K562 (cell line): ENCODE measurements at regions not wholly inside any gene's neighbourhood (a gene's known extent, or its start where the extent isn't known, plus 50 kb on each side); places are given as distances from the start of the nearest gene placed in this dataset.

Experiments
- AFF1 ChIP-seq, 2 experiments: fragments of 450-650 bp; IDR thresholded peaks; 2 replicates each; pipeline ENCODE4 v1.6.1; 2018; ENCODE audit warnings: mild to moderate bottlenecking in 2 of 2, low read depth in 1 of 2; ENCODE audit not compliant: partially characterized antibody in 2 of 2
- ETS2 ChIP-seq: IDR thresholded peaks from 2 replicates; pipeline ENCODE4 v1.6.1; 2016; ENCODE audit warnings: borderline replicate concordance, missing genetic modification characterization, mild to moderate bottlenecking, moderate library complexity, missing compliant biosample characterization; ENCODE audit not compliant: poor library complexity, severe bottlenecking
- FOXP4 ChIP-seq: sonication (generic); formaldehyde crosslinking; IDR thresholded peaks from 2 replicates; pipeline ENCODE4 v1.8.0; 2022; ENCODE audit warnings: mild to moderate bottlenecking, missing genetic modification reagents, borderline replicate concordance
- GTF2A2 ChIP-seq: IDR thresholded peaks from 2 replicates; pipeline ENCODE4 v1.6.1; 2016; ENCODE audit warnings: mild to moderate bottlenecking, missing genetic modification characterization, missing compliant biosample characterization
- KDM4B ChIP-seq, 2 experiments: fragments of 450-650 bp in 1 of 2; sonication (generic) in 1 of 2; IDR thresholded peaks; 2 replicates each; pipeline ENCODE4 v1.6.1; 2016 to 2017; ENCODE audit warnings: borderline replicate concordance in 2 of 2, antibody characterized with exemption in 1 of 2, low read depth in 1 of 2, mild to moderate bottlenecking in 1 of 2
- NFIX ChIP-seq: fragments of 250-450 bp; sonication (Bioruptor Pico); IDR thresholded peaks from 2 replicates; pipeline ENCODE4 v1.4.0; 2020; ENCODE audit warnings: low read depth, mild to moderate bottlenecking, moderate library complexity
- POLR3G ChIP-seq: IDR thresholded peaks from 2 replicates; pipeline ENCODE4 v1.6.1; 2011; ENCODE audit not compliant: insufficient read length, insufficient replicate concordance; ENCODE audit errors: extremely low read depth
- TCF3 ChIP-seq: sonication (generic); formaldehyde crosslinking; IDR thresholded peaks from 2 replicates; pipeline ENCODE4 v1.4.0; 2020; ENCODE audit warnings: mild to moderate bottlenecking, missing genetic modification reagents
- ZNF584 ChIP-seq: fragments of 200-800 bp; sonication (Bioruptor generic); IDR thresholded peaks from 2 replicates; pipeline ENCODE4 v1.6.1; 2016; ENCODE audit warnings: low read depth, mild to moderate bottlenecking, missing genetic modification characterization, missing compliant biosample characterization
- ZNF644 ChIP-seq: fragments of 200-800 bp; sonication (Bioruptor generic); IDR thresholded peaks from 2 replicates; pipeline ENCODE4 v1.6.1; 2016; ENCODE audit warnings: low read depth, missing genetic modification characterization, missing compliant biosample characterization

GRCh38 chr16:8286348-8286747, 304.0 kb downstream of the TMEM114 start (continued):
- TF ChIP-seq AFF1 (IDR thresholded peaks at IDR 0.05; ENCODE audit: low read depth in 1 of 2, partially characterized antibody in 2 of 2) (no peak), GTF2A2 (no peak), FOXP4 (CRISPR knock-in tag) (no peak), POLR3G (no peak), ZNF584 (no peak), ZNF644 (no peak), ETS2 (tag) (no peak), KDM4B (IDR thresholded peaks at IDR 0.05; ENCODE audit: borderline replicate concordance in 2 of 2, low read depth in 1 of 2) (no peak), TCF3 (no peak), NFIX (CRISPR knock-in tag) (no peak)
